ENCODE measurements at regions not wholly inside any gene's neighbourhood (a gene's known extent, or its start where the extent isn't known, plus 50 kb on each side); places are given as distances from the start of the nearest gene placed in this dataset.

GRCh38 chr5:57549566-57549965, 67.0 kb upstream of the ACTBL2 start:
- no peak overlapping the region for H3K4me3 ChIP-seq (replicated peaks; ENCODE audit: low read depth, low read length)
- TF ChIP-seq CTCF (IDR thresholded peaks at IDR 0.05; ENCODE audit: low read length, missing control alignments): no peak
- DNase-seq (ENCODE audit: low read depth): no peak

- no peak overlapping the region for H3K4me3 ChIP-seq (replicated peaks; ENCODE audit: low read depth, low read length)
- no peak for DNase-seq (ENCODE audit: low read depth)
- TF ChIP-seq CTCF (IDR thresholded peaks at IDR 0.05; ENCODE audit: low read length, missing control alignments): no peak
Observed at GRCh38 chr5:57540823-57541222, 58.2 kb upstream of the ACTBL2 start.

- no peak for TF ChIP-seq CTCF (IDR thresholded peaks at IDR 0.05; ENCODE audit: low read length, missing control alignments)
- no peak for DNase-seq (ENCODE audit: low read depth)
- H3K4me3 ChIP-seq (replicated peaks; ENCODE audit: low read depth, low read length): no peak overlapping the region
Observed at GRCh38 chr5:57539281-57539701, 56.7 kb upstream of the ACTBL2 start.

GRCh38 chr5:57538341-57538955, 55.8 kb upstream of the ACTBL2 start:
- H3K4me3 ChIP-seq (replicated peaks; ENCODE audit: low read depth, low read length): no peak overlapping the region
- DNase-seq (ENCODE audit: low read depth): peak; percentile 88
- no peak for TF ChIP-seq CTCF (IDR thresholded peaks at IDR 0.05; ENCODE audit: low read length, missing control alignments)

GRCh38 chr5:57537811-57538210, 55.2 kb upstream of the ACTBL2 start:
- H3K4me3 ChIP-seq (replicated peaks; ENCODE audit: low read depth, low read length): no peak overlapping the region
- TF ChIP-seq CTCF (IDR thresholded peaks at IDR 0.05; ENCODE audit: low read length, missing control alignments): no peak
- no peak for DNase-seq (ENCODE audit: low read depth)

- DNase-seq (ENCODE audit: low read depth): peak; percentile 29
- H3K4me3 ChIP-seq (replicated peaks; ENCODE audit: low read depth, low read length): no peak overlapping the region
- TF ChIP-seq CTCF (IDR thresholded peaks at IDR 0.05; ENCODE audit: low read length, missing control alignments): no peak
Observed at GRCh38 chr5:57532513-57533497, 50.2 kb upstream of the ACTBL2 start.
